ENCODE measurements at regions not wholly inside any gene's neighbourhood (a gene's known extent, or its start where the extent isn't known, plus 50 kb on each side); places are given as distances from the start of the nearest gene placed in this dataset.
"Not testable (repeated sequence)": the region's sequence is repeated elsewhere in the genome, so short reads cannot be mapped to it uniquely, and the experiment has no call there.

- DNase-seq (ENCODE audit: low read depth), result no peak
These were observed 547.6 kb downstream of the TBC1D32 start for GRCh38 chr6:120786682-120787081.

- DNase-seq (ENCODE audit: low read depth), result no peak
These were observed 548.0 kb downstream of the TBC1D32 start for GRCh38 chr6:120786256-120786655.

GRCh38 chr6:120785459-120786086 is 548.7 kb downstream of the TBC1D32 start:
- DNase-seq (ENCODE audit: low read depth), result no peak

- DNase-seq (ENCODE audit: low read depth), result no peak
These were observed 554.8 kb downstream of the TBC1D32 start for GRCh38 chr6:120779441-120779840.

- DNase-seq (ENCODE audit: low read depth), result no peak
These were observed 558.6 kb downstream of the TBC1D32 start for GRCh38 chr6:120775698-120776097.

GRCh38 chr6:120774275-120774674 is 560.0 kb downstream of the TBC1D32 start:
- peak; percentile 42 for DNase-seq (ENCODE audit: low read depth)

GRCh38 chr6:120771019-120771418 is 563.3 kb downstream of the TBC1D32 start:
- DNase-seq (ENCODE audit: low read depth), result no peak

- DNase-seq (ENCODE audit: low read depth), result no peak
These were observed 570.0 kb downstream of the TBC1D32 start for GRCh38 chr6:120764312-120764711.

- no peak for DNase-seq (ENCODE audit: low read depth)
These were observed 574.7 kb downstream of the TBC1D32 start for GRCh38 chr6:120759570-120759969.

- DNase-seq (ENCODE audit: low read depth), result not testable (repeated sequence)
These were observed 585.7 kb downstream of the TBC1D32 start for GRCh38 chr6:120748574-120748973.

GRCh38 chr6:120736740-120737139 is 597.5 kb downstream of the TBC1D32 start:
- DNase-seq (ENCODE audit: low read depth), result no peak

- peak; percentile 4 for DNase-seq (ENCODE audit: low read depth)
These were observed 598.6 kb downstream of the TBC1D32 start for GRCh38 chr6:120735641-120736040.

GRCh38 chr6:120711255-120711654 is 623.0 kb downstream of the TBC1D32 start:
- no peak for DNase-seq (ENCODE audit: low read depth)

GRCh38 chr6:120700001-120700400 is 634.3 kb downstream of the TBC1D32 start:
- no peak for DNase-seq (ENCODE audit: low read depth)

GRCh38 chr6:120686492-120686891 is 647.8 kb downstream of the TBC1D32 start:
- no peak for DNase-seq (ENCODE audit: low read depth)

GRCh38 chr6:120682145-120682544 is 652.1 kb downstream of the TBC1D32 start:
- no peak for DNase-seq (ENCODE audit: low read depth)

- DNase-seq (ENCODE audit: low read depth), result no peak
These were observed 653.1 kb downstream of the TBC1D32 start for GRCh38 chr6:120681204-120681603.

- no peak for DNase-seq (ENCODE audit: low read depth)
These were observed 658.4 kb downstream of the TBC1D32 start for GRCh38 chr6:120675886-120676285.

GRCh38 chr6:120671519-120671918 is 662.8 kb downstream of the TBC1D32 start:
- DNase-seq (ENCODE audit: low read depth), result no peak

- no peak for DNase-seq (ENCODE audit: low read depth)
These were observed 681.8 kb downstream of the TBC1D32 start for GRCh38 chr6:120652506-120652905.

- DNase-seq (ENCODE audit: low read depth), result no peak
These were observed 685.6 kb downstream of the TBC1D32 start for GRCh38 chr6:120648713-120649112.

GRCh38 chr6:120646101-120646500 is 688.2 kb downstream of the TBC1D32 start:
- DNase-seq (ENCODE audit: low read depth), result no peak

- DNase-seq (ENCODE audit: low read depth), result no peak
These were observed 701.3 kb downstream of the TBC1D32 start for GRCh38 chr6:120632975-120633374.

GRCh38 chr6:120627612-120628011 is 706.7 kb downstream of the TBC1D32 start:
- no peak for DNase-seq (ENCODE audit: low read depth)

All from HS-27A (cell line).